Endodermal cell (in vitro differentiated cells): ENCODE measurements at regions not wholly inside any gene's neighbourhood (a gene's known extent, or its start where the extent isn't known, plus 50 kb on each side); places are given as distances from the start of the nearest gene placed in this dataset.

Source experiments
- DNase-seq: peaks from one replicate; pipeline ENCODE4 v3.0.0-alpha.2; 2017
- H3K27ac ChIP-seq: 2 replicates; pipeline ENCODE4 v1.5.1; 2013; ENCODE audit warnings: mild to moderate bottlenecking, low read depth, low read length, moderate library complexity
- H3K27me3 ChIP-seq: 2 replicates; pipeline ENCODE4 v1.6.1; 2013; ENCODE audit warnings: mild to moderate bottlenecking, low read length, moderate library complexity; ENCODE audit not compliant: insufficient read depth, control insufficient read depth, poor library complexity, severe bottlenecking
- H3K36me3 ChIP-seq: 2 replicates; pipeline ENCODE4 v1.7.0; 2013; ENCODE audit warnings: mild to moderate bottlenecking, low read length, moderate library complexity; ENCODE audit not compliant: control insufficient read depth, insufficient read depth
- H3K4me1 ChIP-seq: one replicate; pipeline ENCODE4 v1.7.0; 2013; ENCODE audit warnings: low read length; ENCODE audit not compliant: control insufficient read depth, insufficient read depth
- H3K4me3 ChIP-seq: 2 replicates; pipeline ENCODE4 v1.5.1; 2013; ENCODE audit warnings: mild to moderate bottlenecking, low read length, moderate library complexity
- H3K9ac ChIP-seq: 2 replicates; pipeline ENCODE4 v1.6.1; 2013; ENCODE audit warnings: mild to moderate bottlenecking, low read length, moderate library complexity; ENCODE audit not compliant: poor library complexity, severe bottlenecking; ENCODE audit errors: extremely low read depth
- H3K9me3 ChIP-seq: 2 replicates; pipeline ENCODE4 v1.6.1; 2013; ENCODE audit warnings: mild to moderate bottlenecking, low read length, moderate library complexity; ENCODE audit not compliant: control insufficient read depth
- H3K27ac Mint-ChIP-seq: 2 replicates; pipeline ENCODE4 v1.8.0; 2020; ENCODE audit warnings: mixed read lengths
- H3K27me3 Mint-ChIP-seq: 2 replicates; pipeline ENCODE4 v1.8.0; 2021; ENCODE audit warnings: mild to moderate bottlenecking, mixed read lengths; ENCODE audit not compliant: insufficient read depth
- H3K36me3 Mint-ChIP-seq: 2 replicates; pipeline ENCODE4 v1.8.0; 2020; ENCODE audit warnings: low read depth, mixed read lengths
- H3K4me1 Mint-ChIP-seq: 2 replicates; pipeline ENCODE4 v1.8.0; 2020; ENCODE audit warnings: mixed read lengths
- H3K4me3 Mint-ChIP-seq: 2 replicates; pipeline ENCODE4 v1.8.0; 2020; ENCODE audit warnings: mild to moderate bottlenecking, moderate library complexity, mixed read lengths
- H3K9me3 Mint-ChIP-seq: 2 replicates; pipeline ENCODE4 v1.8.0; 2020; ENCODE audit warnings: mild to moderate bottlenecking, mixed read lengths
- WGBS, 2 experiments: methylation state at CpG; one replicate each; pipeline versions ENCODE4 v1.1.5 to v1.1.7; 2013; ENCODE audit warnings: missing lambda C conversion rate in 2 of 2, mixed read lengths in 1 of 2; ENCODE audit not compliant: insufficient coverage in 1 of 2, insufficient read length in 1 of 2; 5-methylcytosine and 5-hydroxymethylcytosine counted together
- TF ChIP-seq, protein P1 (sequence below): fragments of 200-600 bp; sonication (generic); conservative IDR thresholded peaks from 2 replicates; pipeline ENCODE4 v1.5.0; 2021; ENCODE audit warnings: antibody characterized with exemption, mild to moderate bottlenecking

DNA sequence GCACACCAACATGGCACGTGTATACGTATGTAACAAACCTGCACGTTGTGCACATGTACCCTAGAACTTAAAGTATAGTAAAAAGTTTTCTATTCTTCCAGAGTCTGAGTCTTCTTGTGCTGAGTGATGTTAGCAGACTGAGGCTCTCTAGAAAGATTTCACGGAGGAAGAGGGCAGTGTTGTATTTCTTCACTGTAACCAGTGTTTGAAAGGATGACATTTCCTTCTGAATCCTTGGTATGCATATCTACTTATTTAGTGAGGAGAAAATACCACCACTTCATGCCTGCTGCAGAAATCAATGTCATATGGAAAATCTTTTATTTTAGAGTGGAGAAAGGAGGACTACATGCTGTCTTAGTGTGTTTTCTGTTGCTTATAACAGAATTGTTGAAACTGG lies 357.1 kb downstream of the CCDC85A start:
- H3K4me3 ChIP-seq, result no peak overlapping the region
- H3K4me3 Mint-ChIP-seq, result no peak overlapping the region
- H3K27me3 ChIP-seq, result no peaks in the 10 kb centered on the region
- peaks cover 4% of the 10 kb centered on the region for H3K9me3 Mint-ChIP-seq
- no peaks in the 10 kb centered on the region for H3K4me1 ChIP-seq
- H3K4me1 Mint-ChIP-seq, result no peaks in the 10 kb centered on the region
- no peaks in the 10 kb centered on the region for H3K27me3 Mint-ChIP-seq
- TF ChIP-seq, protein P1, sequence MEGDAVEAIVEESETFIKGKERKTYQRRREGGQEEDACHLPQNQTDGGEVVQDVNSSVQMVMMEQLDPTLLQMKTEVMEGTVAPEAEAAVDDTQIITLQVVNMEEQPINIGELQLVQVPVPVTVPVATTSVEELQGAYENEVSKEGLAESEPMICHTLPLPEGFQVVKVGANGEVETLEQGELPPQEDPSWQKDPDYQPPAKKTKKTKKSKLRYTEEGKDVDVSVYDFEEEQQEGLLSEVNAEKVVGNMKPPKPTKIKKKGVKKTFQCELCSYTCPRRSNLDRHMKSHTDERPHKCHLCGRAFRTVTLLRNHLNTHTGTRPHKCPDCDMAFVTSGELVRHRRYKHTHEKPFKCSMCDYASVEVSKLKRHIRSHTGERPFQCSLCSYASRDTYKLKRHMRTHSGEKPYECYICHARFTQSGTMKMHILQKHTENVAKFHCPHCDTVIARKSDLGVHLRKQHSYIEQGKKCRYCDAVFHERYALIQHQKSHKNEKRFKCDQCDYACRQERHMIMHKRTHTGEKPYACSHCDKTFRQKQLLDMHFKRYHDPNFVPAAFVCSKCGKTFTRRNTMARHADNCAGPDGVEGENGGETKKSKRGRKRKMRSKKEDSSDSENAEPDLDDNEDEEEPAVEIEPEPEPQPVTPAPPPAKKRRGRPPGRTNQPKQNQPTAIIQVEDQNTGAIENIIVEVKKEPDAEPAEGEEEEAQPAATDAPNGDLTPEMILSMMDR, result no peak
- H3K27ac ChIP-seq, result no peak overlapping the region
- H3K36me3 ChIP-seq, result no peaks in the 10 kb centered on the region
- no peaks in the 10 kb centered on the region for H3K9me3 ChIP-seq
- 60% methylated on average over 1 to 4 of the region's 4 CpGs for WGBS, 2 experiments
- H3K27ac Mint-ChIP-seq, result no peak overlapping the region
- no peak overlapping the region for H3K9ac ChIP-seq
- DNase-seq, result no peak
- no peaks in the 10 kb centered on the region for H3K36me3 Mint-ChIP-seq

DNA sequence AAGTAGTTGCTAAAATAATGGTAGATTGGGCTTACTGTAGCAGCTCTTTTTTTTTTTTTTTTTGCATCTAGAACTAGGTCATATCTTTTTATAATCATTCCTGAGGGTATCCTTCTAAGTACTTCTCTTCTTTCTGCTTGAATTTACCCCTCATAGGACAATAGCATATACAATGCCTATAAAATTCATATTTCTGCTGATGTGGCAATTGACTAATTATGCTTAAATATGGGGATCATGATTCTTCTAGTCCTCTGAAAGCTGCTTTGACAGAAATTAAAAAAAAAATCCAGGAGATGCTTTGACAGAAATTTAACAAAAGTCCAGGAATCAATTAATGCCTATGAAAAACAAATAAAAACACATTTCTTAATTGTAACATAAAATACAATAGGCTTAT lies 358.4 kb downstream of the CCDC85A start:
- H3K9me3 Mint-ChIP-seq, result peaks cover 4% of the 10 kb centered on the region
- no peak for DNase-seq
- H3K27me3 Mint-ChIP-seq, result peaks cover under 1% of the 10 kb centered on the region
- H3K27ac Mint-ChIP-seq, result no peak overlapping the region
- no peak overlapping the region for H3K9ac ChIP-seq
- no peak overlapping the region for H3K4me3 ChIP-seq
- H3K27ac ChIP-seq, result no peak overlapping the region
- H3K36me3 ChIP-seq, result no peaks in the 10 kb centered on the region
- TF ChIP-seq, protein P1, result no peak
- no peaks in the 10 kb centered on the region for H3K4me1 Mint-ChIP-seq
- H3K27me3 ChIP-seq, result peaks cover 1% of the 10 kb centered on the region
- H3K4me3 Mint-ChIP-seq, result no peak overlapping the region
- H3K9me3 ChIP-seq, result no peaks in the 10 kb centered on the region
- H3K4me1 ChIP-seq, result no peaks in the 10 kb centered on the region
- H3K36me3 Mint-ChIP-seq, result no peaks in the 10 kb centered on the region

DNA sequence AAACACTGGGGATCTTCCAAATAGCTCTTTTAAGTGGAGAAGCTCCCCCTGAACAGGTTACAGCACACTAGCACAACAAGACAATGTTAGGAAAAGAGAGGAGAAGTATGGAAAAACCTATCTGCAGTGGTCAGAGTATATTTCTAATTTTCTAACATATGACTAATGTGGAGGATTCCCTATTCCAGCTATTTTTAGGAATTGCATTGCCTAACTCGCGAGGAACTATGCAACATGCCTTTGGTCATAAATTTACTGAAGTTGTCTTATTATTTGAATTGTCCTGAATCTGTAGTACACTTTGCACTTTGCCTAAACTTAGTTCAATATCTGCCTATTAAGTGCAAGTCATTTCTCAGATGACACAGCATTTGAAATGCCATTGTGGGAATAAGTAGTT lies 381.4 kb downstream of the CCDC85A start:
- Mint-ChIP-seq H3K4me3 (no peak overlapping the region), H3K4me1 (no peaks in the 10 kb centered on the region), H3K27ac (no peak overlapping the region), H3K27me3 (no peaks in the 10 kb centered on the region), H3K9me3 (no peaks in the 10 kb centered on the region), H3K36me3 (no peaks in the 10 kb centered on the region)
- Histone ChIP-seq H3K27ac (no peak overlapping the region), H3K4me1 (no peaks in the 10 kb centered on the region), H3K27me3 (no peaks in the 10 kb centered on the region), H3K9me3 (no peaks in the 10 kb centered on the region), H3K4me3 (no peak overlapping the region), H3K36me3 (no peaks in the 10 kb centered on the region), H3K9ac (no peak overlapping the region)
- TF ChIP-seq, protein P1, result no peak
- WGBS, 2 experiments, result 97% methylated on average over 2 of the region's 2 CpGs; no CpG with 5 or more reads in 1 of the 2 experiments
- DNase-seq, result no peak
